ENCODE measurements at regions not wholly inside any gene's neighbourhood (a gene's known extent, or its start where the extent isn't known, plus 50 kb on each side); places are given as distances from the start of the nearest gene placed in this dataset.
"Not testable (repeated sequence)": the region's sequence is repeated elsewhere in the genome, so short reads cannot be mapped to it uniquely, and the experiment has no call there.

DNA sequence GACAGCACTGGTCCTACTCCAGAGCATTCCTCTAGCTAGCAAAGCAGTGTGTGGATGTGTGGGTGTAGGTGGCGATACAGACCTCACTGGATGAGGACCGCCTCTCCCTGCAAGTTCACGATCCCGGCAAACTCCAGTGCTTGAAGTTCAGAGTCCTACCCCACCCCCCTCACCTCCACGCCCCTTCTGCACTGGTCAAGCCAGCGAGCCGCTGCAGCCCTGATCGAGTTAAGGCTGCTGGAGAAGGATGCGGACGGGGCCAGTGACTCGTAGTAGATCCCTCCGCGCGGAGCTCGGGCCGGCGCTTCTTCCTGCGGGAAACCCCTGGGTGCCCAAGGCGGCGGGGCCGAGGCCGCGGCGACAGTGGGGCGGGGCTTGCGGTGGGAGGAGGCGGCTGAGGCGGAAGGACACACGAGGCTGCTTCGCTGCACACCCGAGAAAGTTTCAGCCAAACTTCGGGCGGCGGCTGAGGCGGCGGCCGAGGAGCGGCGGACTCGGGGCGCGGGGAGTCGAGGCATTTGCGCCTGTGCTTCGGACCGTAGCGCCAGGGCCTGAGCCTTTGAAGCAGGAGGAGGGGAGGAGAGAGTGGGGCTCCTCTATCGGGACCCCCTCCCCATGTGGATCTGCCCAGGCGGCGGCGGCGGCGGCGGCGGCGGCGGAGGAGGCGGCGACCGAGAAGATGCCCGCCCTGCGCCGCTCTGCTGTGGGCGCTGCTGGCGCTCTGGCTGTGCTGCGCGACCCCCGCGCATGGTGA is 84.5 kb upstream of the NBPF19 start:
- peak; percentile 58 to 94 (median 74) for DNase-seq
- not testable (repeated sequence) for H3K36me3 ChIP-seq (ENCODE audit: control insufficient read depth in 2 of 3, insufficient read depth in 3 of 3, low read length in 3 of 3); H3K27ac ChIP-seq (ENCODE audit: low read depth in 2 of 2, low read length in 2 of 2)

DNA sequence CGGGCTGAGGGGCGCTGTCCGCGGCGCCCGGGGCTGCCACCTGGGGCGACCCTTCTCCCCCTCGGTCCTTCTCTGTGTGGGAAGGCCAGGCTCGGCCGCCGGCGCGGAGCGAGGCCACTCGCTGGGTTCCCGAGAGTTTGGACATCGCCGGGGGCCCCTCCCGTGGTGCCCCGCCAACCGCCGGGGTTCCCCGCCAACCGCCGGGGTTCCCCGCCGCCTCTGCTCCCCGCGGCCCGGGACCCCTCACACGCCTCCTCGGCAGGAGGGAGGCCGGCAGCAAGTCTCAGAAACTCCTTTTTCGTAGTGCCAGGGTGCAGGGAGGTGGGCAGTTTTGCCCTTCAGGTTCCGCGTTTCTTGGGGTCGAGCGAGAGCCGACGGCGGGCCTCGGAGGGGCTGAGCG is 83.9 kb upstream of the NBPF19 start:
- DNase-seq; H3K9me3 ChIP-seq (ENCODE audit: control insufficient read depth in 2 of 3, insufficient read depth in 1 of 3, low read length in 3 of 3); H3K4me3 ChIP-seq (ENCODE audit: low read length in 3 of 3); H3K9ac ChIP-seq (ENCODE audit: low read length in 3 of 3); H3K27me3 ChIP-seq (ENCODE audit: control insufficient read depth, insufficient read depth, low read length); H3K27ac ChIP-seq (ENCODE audit: low read depth in 2 of 2, low read length in 2 of 2); FAIRE-seq; H3K36me3 ChIP-seq (ENCODE audit: control insufficient read depth in 2 of 3, insufficient read depth in 3 of 3, low read length in 3 of 3); intact Hi-C loops (cut with DNase I); H3K4me1 ChIP-seq (ENCODE audit: control insufficient read depth in 2 of 3, insufficient read depth in 2 of 3, low read depth in 1 of 3, low read length in 3 of 3): not testable (repeated sequence)

More for the DNA sequence above, 84.5 kb upstream of the NBPF19 start:
- intact Hi-C loops (cut with DNase I); FAIRE-seq; H3K27me3 ChIP-seq (ENCODE audit: control insufficient read depth, insufficient read depth, low read length); H3K4me1 ChIP-seq (ENCODE audit: control insufficient read depth in 2 of 3, insufficient read depth in 2 of 3, low read depth in 1 of 3, low read length in 3 of 3); H3K9me3 ChIP-seq (ENCODE audit: control insufficient read depth in 2 of 3, insufficient read depth in 1 of 3, low read length in 3 of 3); H3K9ac ChIP-seq (ENCODE audit: low read length in 3 of 3): not testable (repeated sequence)
- H3K4me3 ChIP-seq (ENCODE audit: low read length in 3 of 3): peak overlapping the region in 2 of 3 donors; percentile 37 to 41

DNA sequence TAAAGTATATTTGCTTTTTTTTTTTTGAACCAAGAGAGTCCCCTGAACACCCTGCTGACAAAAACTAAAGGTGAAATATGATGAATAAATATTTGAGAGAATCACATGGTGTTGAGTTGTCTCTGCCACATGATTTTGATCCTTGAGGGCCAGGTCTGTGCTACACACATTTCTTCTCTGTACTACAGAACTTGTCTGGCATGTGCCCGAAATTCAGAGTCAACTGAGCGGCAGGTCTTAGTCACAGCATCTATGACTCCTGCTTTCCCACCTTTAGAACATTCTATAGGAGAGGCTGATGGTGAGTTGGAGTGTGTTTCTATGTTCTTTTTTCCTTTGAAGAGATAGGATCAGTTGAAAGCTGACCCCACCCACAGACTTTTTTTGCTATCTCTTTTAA is 79.0 kb upstream of the NBPF19 start:
- H3K9ac ChIP-seq (ENCODE audit: low read length in 3 of 3); DNase-seq; H3K27me3 ChIP-seq (ENCODE audit: control insufficient read depth, insufficient read depth, low read length); H3K9me3 ChIP-seq (ENCODE audit: control insufficient read depth in 2 of 3, insufficient read depth in 1 of 3, low read length in 3 of 3); H3K4me3 ChIP-seq (ENCODE audit: low read length in 3 of 3); intact Hi-C loops (cut with DNase I); FAIRE-seq; H3K4me1 ChIP-seq (ENCODE audit: control insufficient read depth in 2 of 3, insufficient read depth in 2 of 3, low read depth in 1 of 3, low read length in 3 of 3); H3K36me3 ChIP-seq (ENCODE audit: control insufficient read depth in 2 of 3, insufficient read depth in 3 of 3, low read length in 3 of 3); H3K27ac ChIP-seq (ENCODE audit: low read depth in 2 of 2, low read length in 2 of 2): not testable (repeated sequence)

DNA sequence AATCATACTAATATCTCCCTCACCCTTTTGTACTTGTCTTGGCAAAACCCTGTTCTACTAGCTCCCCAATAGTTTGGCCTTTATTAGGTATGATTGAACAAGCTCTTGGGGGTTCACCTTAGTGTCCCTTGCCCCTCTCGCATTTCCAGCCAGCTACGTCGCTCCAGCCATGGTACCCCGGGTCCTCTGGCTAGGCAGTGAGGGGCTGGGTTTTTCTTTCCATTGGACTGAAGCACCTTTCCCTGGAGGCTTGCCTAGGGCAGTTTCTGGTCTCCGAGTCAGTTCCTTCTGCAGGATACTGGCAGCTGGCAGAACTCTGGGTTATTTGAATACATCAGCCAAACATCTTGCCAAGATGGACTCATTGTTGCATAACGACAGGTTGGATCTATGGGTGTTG is 76.3 kb upstream of the NBPF19 start:
- intact Hi-C loops (cut with DNase I); H3K4me3 ChIP-seq (ENCODE audit: low read length in 3 of 3); H3K9me3 ChIP-seq (ENCODE audit: control insufficient read depth in 2 of 3, insufficient read depth in 1 of 3, low read length in 3 of 3); H3K27ac ChIP-seq (ENCODE audit: low read depth in 2 of 2, low read length in 2 of 2); H3K36me3 ChIP-seq (ENCODE audit: control insufficient read depth in 2 of 3, insufficient read depth in 3 of 3, low read length in 3 of 3); H3K4me1 ChIP-seq (ENCODE audit: control insufficient read depth in 2 of 3, insufficient read depth in 2 of 3, low read depth in 1 of 3, low read length in 3 of 3); FAIRE-seq; H3K27me3 ChIP-seq (ENCODE audit: control insufficient read depth, insufficient read depth, low read length); DNase-seq; H3K9ac ChIP-seq (ENCODE audit: low read length in 3 of 3): not testable (repeated sequence)

DNA sequence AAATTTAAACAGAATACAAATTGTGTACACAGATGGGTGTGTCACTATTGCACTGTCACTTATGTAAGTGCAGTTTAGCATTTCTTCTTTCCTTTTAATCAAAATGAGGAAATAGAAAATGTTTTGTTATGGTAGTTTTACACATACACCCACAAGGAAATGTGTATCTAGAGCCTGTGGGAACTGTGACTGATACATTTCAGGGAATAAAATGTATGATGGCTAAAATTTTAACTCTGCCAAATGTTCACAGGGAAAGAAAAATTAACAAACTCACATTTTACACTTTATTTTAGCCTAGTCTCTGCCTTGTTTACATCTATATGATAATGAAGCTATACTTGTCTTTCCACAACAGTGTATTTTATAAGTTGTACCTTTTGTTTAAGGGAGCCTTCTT is 66.4 kb upstream of the NBPF19 start:
- FAIRE-seq; H3K27me3 ChIP-seq (ENCODE audit: control insufficient read depth, insufficient read depth, low read length); H3K9me3 ChIP-seq (ENCODE audit: control insufficient read depth in 2 of 3, insufficient read depth in 1 of 3, low read length in 3 of 3); DNase-seq; H3K4me1 ChIP-seq (ENCODE audit: control insufficient read depth in 2 of 3, insufficient read depth in 2 of 3, low read depth in 1 of 3, low read length in 3 of 3); H3K4me3 ChIP-seq (ENCODE audit: low read length in 3 of 3); H3K27ac ChIP-seq (ENCODE audit: low read depth in 2 of 2, low read length in 2 of 2); H3K9ac ChIP-seq (ENCODE audit: low read length in 3 of 3); intact Hi-C loops (cut with DNase I); H3K36me3 ChIP-seq (ENCODE audit: control insufficient read depth in 2 of 3, insufficient read depth in 3 of 3, low read length in 3 of 3): not testable (repeated sequence)

DNA sequence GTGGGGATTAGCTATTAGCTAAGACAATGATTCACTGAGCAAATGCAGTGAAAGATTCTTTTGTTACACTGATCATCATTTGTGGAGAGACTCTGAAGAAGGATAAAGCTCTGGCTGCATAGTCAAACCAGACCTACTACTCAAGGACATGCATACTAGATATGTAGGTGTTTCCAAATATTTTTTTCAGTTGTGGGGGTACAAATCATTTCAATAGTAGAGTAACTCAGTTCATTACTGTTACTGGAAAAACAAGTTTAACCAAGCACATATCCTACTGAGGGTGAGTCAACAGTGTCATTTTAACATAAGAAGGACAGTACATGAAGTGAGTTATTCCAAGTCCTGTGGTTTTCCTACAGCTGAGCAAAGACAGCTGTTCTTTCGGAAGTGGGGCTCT is 59.5 kb upstream of the NBPF19 start:
- H3K27me3 ChIP-seq (ENCODE audit: control insufficient read depth, insufficient read depth, low read length); H3K36me3 ChIP-seq (ENCODE audit: control insufficient read depth in 2 of 3, insufficient read depth in 3 of 3, low read length in 3 of 3); intact Hi-C loops (cut with DNase I); DNase-seq; FAIRE-seq; H3K9ac ChIP-seq (ENCODE audit: low read length in 3 of 3); H3K27ac ChIP-seq (ENCODE audit: low read depth in 2 of 2, low read length in 2 of 2); H3K4me3 ChIP-seq (ENCODE audit: low read length in 3 of 3); H3K4me1 ChIP-seq (ENCODE audit: control insufficient read depth in 2 of 3, insufficient read depth in 2 of 3, low read depth in 1 of 3, low read length in 3 of 3); H3K9me3 ChIP-seq (ENCODE audit: control insufficient read depth in 2 of 3, insufficient read depth in 1 of 3, low read length in 3 of 3): not testable (repeated sequence)

DNA sequence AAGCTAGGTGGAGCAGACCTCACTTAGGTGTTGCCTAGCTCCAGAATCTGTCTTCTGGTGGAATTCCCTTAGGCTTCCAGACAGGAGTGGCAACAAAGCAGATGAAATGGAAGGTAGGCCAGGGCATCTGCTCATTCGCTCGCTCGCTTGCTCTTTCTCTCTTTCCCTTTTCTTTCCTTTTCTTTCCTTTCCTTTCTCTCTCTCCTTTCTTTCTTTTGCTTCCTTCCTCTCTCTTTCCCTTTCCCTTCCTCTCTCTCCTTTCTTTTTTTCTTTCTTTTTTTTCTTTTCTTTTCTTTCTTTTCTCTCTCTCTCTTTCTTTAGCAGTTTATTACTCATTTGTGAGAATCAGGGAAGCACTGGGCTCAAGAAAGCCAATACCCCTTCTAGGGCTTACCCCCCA is 56.1 kb upstream of the NBPF19 start:
- H3K36me3 ChIP-seq (ENCODE audit: control insufficient read depth in 2 of 3, insufficient read depth in 3 of 3, low read length in 3 of 3); H3K9ac ChIP-seq (ENCODE audit: low read length in 3 of 3); FAIRE-seq; H3K27ac ChIP-seq (ENCODE audit: low read depth in 2 of 2, low read length in 2 of 2); H3K9me3 ChIP-seq (ENCODE audit: control insufficient read depth in 2 of 3, insufficient read depth in 1 of 3, low read length in 3 of 3); intact Hi-C loops (cut with DNase I); H3K4me3 ChIP-seq (ENCODE audit: low read length in 3 of 3); H3K4me1 ChIP-seq (ENCODE audit: control insufficient read depth in 2 of 3, insufficient read depth in 2 of 3, low read depth in 1 of 3, low read length in 3 of 3); H3K27me3 ChIP-seq (ENCODE audit: control insufficient read depth, insufficient read depth, low read length); DNase-seq: not testable (repeated sequence)

DNA sequence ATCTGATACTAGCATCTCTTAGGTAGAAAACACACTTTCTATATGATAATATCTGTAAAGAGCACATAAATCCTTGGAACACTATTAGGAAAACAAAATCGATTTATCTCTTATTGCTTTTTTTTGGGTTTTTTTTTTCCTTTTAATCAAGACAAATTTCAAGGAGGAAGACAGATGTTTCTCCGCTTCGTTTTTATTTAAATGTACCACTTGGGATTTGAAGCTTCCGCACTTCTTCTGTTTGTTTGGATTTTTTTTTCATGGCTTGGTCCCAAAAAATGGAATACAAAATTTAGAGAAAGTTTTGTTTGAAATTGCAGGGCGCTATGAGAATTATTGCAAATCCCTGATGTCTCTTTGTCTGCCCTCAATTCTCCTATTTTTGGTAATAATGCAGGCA is 51.7 kb upstream of the NBPF19 start:
- DNase-seq; H3K36me3 ChIP-seq (ENCODE audit: control insufficient read depth in 2 of 3, insufficient read depth in 3 of 3, low read length in 3 of 3); intact Hi-C loops (cut with DNase I); H3K27me3 ChIP-seq (ENCODE audit: control insufficient read depth, insufficient read depth, low read length); H3K4me3 ChIP-seq (ENCODE audit: low read length in 3 of 3); H3K27ac ChIP-seq (ENCODE audit: low read depth in 2 of 2, low read length in 2 of 2); H3K4me1 ChIP-seq (ENCODE audit: control insufficient read depth in 2 of 3, insufficient read depth in 2 of 3, low read depth in 1 of 3, low read length in 3 of 3); FAIRE-seq; H3K9ac ChIP-seq (ENCODE audit: low read length in 3 of 3); H3K9me3 ChIP-seq (ENCODE audit: control insufficient read depth in 2 of 3, insufficient read depth in 1 of 3, low read length in 3 of 3): not testable (repeated sequence)
